Activated gamma-delta T cell treated with anti-CD3 and anti-CD28 coated beads, Interleukin-2, amount 50 U/mL, for 16 hours (primary cell): ENCODE measurements at regions not wholly inside any gene's neighbourhood (a gene's known extent, or its start where the extent isn't known, plus 50 kb on each side); places are given as distances from the start of the nearest gene placed in this dataset.

ENCODE experiments used
- DNase-seq: peaks from one replicate; pipeline ENCODE4 v3.0.0-alpha.2; 2020; ENCODE audit warnings: low read depth

GRCh38 chr2:122736279-122736678 is 980.8 kb downstream of the TSN start:
- no peak for DNase-seq

- DNase-seq = no peak
These were observed 982.1 kb downstream of the TSN start for GRCh38 chr2:122737429-122738077.

- no peak for DNase-seq
These were observed 984.5 kb downstream of the TSN start for GRCh38 chr2:122739732-122740593.

GRCh38 chr2:122740594-122740948 is 985.1 kb downstream of the TSN start:
- no peak for DNase-seq

DNA sequence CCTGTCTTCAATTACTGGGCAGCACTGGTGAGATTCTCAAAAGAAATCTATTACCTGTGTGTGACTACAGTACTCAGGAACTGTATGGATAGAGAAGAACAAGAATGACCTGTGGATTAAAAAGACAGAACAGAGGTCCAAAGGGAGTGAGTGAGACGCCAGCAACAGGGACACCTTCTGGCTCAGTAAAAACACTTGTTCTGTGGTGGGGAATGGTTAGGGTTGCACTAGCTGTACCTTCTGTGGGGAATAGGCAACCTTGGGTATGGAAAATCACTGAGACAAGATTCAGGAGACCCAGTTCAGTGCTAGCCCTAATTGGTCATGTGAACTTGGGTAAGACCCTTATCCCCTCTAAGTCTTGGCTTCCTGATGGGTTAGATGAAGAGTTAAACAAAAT is 986.0 kb downstream of the TSN start:
- no peak for DNase-seq

DNA sequence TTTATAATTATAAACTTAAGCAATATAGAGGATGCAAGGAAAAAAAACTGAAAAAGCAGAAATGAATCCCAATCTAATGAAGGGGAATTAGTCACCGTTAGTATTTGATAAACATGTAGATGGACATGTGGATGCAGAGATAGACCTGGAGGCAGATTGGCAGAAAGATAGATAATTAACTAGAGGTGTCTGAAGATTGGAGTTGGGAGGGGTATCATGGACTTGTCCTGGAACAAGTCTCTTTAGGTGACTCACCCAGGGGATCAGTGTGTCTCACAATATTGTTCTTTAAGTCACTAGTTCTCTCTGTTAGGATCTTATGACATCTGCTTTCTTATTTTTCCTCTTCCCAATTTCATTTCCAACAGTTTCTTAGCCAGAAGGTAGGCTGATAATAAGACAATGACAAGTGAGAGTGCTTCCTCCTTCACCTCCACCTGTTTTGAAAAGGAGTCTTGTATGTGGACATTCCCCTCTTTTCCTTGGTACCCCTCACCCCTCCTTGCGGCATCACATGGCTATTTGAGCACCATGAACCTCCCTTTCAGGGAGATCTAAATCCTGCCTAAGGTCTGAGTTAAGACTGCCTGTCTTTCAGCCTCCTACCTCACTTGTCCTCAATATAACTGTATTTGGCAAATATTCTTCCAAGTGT is 987.7 kb downstream of the TSN start:
- no peak for DNase-seq

GRCh38 chr2:122745603-122746002 is 990.2 kb downstream of the TSN start:
- DNase-seq = no peak

DNA sequence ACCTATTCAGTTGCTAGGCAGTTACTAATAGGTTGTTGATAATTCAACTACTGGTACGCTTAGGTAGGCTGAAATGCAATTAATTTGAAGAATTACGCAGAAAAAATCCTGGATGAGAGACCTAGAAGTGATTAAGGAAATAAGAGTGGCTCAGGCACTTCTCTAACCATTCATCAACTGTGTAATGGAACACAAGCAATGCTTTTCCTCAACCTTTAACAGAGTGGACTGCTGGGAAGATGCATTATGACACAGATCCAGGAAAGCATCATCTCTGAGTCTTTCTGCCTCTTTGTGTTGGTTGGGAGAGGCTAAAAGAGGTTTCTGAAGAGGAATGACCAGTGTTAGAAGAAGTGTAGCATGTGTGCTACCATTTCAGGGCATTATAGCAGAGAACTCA is 992.2 kb downstream of the TSN start:
- no peak for DNase-seq

- DNase-seq = no peak
These were observed 993.1 kb downstream of the TSN start for GRCh38 chr2:122748552-122749011.

DNA sequence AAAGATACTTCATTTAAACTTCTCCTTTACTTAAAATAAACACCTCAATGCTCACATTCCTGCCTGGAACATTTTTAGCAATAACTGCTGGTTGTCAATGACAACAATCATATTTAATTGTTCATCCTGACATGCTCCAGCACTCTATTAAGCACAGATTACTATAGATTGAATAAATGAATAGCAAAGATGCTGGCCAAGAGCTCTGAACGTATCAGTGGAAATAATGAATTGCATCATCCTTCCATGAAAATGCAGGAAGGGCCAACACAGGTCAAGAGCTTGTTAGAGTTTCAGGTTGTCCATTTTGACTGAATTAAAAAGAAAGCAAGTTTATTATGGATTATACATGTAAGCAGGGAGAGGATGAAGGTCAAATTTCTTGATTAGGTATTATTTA is 994.0 kb downstream of the TSN start:
- DNase-seq = no peak

DNA sequence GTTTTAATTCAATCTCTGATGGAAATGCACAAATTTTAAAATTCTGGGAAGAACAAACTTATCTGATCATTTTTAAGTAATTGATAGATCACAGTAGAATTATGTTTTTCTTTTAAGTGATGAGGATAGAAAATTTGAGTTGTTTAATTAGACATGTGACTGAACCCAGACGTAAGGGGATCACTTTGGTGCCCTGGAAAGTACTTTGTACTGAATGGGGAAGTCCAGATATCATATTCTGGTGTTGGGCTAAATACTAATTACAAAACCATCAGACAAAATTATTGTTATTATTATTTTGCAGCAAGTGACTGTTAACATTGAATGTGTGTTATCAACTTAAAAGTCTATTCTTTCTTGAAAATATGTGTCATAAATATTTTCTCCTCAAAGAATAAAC is 994.6 kb downstream of the TSN start:
- no peak for DNase-seq

DNA sequence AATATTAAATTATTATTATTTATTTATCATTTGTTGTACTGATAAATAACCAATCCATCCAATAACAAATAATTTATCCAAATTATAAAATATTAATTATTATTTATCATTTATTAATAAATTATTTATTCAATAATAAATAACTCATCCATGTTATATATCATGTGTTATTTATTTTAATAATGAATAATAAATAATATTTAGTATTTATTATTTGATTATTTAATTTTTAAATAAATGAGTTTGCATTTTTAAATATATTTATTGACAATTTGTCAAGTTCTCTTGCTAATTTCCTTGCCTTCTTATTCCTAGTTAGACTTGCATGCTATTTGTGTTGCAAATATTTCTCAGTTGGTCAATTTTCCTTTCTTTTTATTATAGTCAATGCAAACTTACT is 995.4 kb downstream of the TSN start:
- no peak for DNase-seq

GRCh38 chr2:122753336-122753735 is 997.9 kb downstream of the TSN start:
- no peak for DNase-seq

DNA sequence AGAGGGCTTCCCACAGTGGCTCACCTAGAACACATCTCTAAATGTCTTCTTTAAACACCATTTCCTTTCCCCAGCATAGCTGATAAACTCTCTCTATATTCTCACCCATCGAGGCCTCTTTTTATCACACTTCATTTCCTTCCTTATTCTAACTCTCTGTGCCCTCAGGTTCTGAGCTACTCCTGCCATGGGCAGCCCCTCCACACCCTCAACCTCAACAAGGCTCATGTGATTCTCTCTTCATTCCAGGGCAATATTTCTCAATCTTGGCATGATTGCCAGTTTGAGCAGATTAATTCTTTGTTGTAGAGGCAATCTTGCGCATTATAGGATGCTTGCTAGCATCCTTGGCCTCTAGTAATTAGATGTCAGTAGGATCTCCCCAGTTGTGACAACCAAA is 999.1 kb downstream of the TSN start:
- no peak for DNase-seq

DNA sequence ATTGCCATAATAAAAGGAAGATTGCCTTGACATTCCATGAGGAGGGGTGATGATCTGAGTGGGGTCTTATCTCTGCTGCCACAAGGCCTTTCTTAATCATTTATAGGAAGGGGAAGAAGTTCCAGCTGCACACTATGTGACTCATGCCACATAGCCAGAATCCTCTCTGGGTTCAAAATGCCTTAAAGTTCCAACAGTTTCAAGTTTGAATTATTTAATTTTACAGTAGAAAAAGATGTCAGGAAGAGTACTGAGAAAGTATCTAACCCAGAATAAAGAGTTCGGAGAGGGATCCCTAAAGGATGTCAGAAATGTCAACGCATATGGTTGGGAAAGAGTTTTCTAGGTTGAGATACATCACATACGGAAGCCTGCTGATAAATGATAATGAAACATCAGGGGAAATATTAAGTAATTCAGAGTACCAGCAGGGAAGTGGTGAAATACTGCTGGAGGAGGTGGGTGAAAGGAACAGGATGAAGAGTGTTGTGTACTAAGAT is 999.9 kb downstream of the TSN start:
- no peak for DNase-seq

GRCh38 chr2:122758967-122759366 is 1003.5 kb downstream of the TSN start:
- DNase-seq = no peak

- no peak for DNase-seq
These were observed 1008.6 kb downstream of the TSN start for GRCh38 chr2:122764014-122764413.

- DNase-seq = no peak
These were observed 1024.8 kb downstream of the TSN start for GRCh38 chr2:122780251-122780650.

GRCh38 chr2:122794100-122794499 is 1038.6 kb downstream of the TSN start:
- no peak for DNase-seq

DNA sequence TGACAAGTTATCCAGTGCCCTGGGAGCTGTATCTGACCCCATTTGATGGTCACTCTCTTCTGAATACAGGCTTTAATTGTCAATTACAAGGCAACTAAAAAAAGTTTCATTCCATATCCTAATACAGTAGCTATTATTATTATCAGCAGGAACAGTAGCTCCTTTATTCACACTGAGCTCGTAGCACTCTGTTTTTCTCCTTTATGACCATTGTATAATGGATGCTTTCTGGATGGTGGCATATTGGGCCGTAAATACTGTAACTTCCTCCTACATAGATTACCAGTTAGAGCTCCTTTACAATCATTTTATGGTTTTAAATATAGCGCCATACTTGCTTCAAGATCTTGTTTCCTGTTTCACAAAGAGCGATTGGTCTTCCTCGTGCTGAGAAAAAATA is 1040.3 kb downstream of the TSN start:
- no peak for DNase-seq

DNA sequence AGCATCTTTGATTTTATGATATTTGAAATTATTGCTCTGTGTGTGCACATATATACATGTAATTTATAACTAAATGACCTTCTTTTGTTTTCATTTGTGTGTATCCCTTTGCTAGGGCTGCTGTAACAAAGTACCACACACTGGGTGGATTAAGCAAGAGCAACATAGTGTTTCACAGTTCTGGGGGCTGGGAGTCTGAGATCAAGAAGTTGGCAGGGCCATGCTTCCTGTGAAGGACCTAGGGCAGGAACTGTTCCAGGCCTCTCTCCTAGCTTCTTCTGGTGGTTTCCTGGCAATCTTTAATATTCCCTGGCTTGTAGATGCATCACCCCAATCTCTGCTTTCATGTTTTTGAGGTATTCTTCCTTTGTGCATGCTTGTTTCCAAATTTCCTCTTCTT is 1043.9 kb downstream of the TSN start:
- no peak for DNase-seq

GRCh38 chr2:122800781-122801180 is 1045.3 kb downstream of the TSN start:
- no peak for DNase-seq

GRCh38 chr2:122804494-122804893 is 1049.0 kb downstream of the TSN start:
- DNase-seq = no peak
